ENCODE measurements at regions not wholly inside any gene's neighbourhood (a gene's known extent, or its start where the extent isn't known, plus 50 kb on each side); places are given as distances from the start of the nearest gene placed in this dataset.

- CTCF ChIA-PET, result no interaction called here
- TF ChIP-seq SPI1 (IDR thresholded peaks at IDR 0.05; ENCODE audit: borderline replicate concordance, insufficient read depth, low read depth, low read length), result no peak
- H2AFZ ChIP-seq (ENCODE audit: control insufficient read depth, low read depth, low read length), result no peak overlapping the region
- SMC1A ChIA-PET (ENCODE audit: uncharacterized antibody, unreplicated experiment), result interaction anchor here (1.5 kb wide), 1 partner anchor 194 kb away, joined by 3 read pairs; no protein-coding TSS in a partner anchor
- POLR2A ChIA-PET, result no interaction called here
- no peak for FAIRE-seq
- H3K79me2 ChIP-seq (ENCODE audit: control insufficient read depth, insufficient read depth, low read length), result no peaks in the 10 kb centered on the region
- intact Hi-C loops (cut with micrococcal nuclease; ENCODE audit: unreplicated experiment), result no loop called here
- ATAC-seq, result no peak
- H3K4me3 ChIP-seq, result no peak overlapping the region
- no peak overlapping the region for H3K9ac ChIP-seq (ENCODE audit: control insufficient read depth, insufficient read depth, low read length)
- BruUV-seq (replicated peaks), result no TSS peak
- no peaks in the 10 kb centered on the region for H3K4me1 ChIP-seq (ENCODE audit: control insufficient read depth, insufficient read depth, low read length)
- H3K27ac ChIP-seq (ENCODE audit: control insufficient read depth, insufficient read depth), result no peak overlapping the region
- H3K9me3 ChIP-seq (replicated peaks; ENCODE audit: control insufficient read depth, insufficient read depth, low read length), result no peaks in the 10 kb centered on the region
- WGBS (ENCODE audit: insufficient coverage, insufficient replicate concordance, low lambda C conversion rate, missing lambda C conversion rate), result 0% methylated on average over 1 of the region's 1 CpG
- H3K4me2 ChIP-seq (ENCODE audit: control insufficient read depth, insufficient read depth), result no peak overlapping the region
- no peaks in the 10 kb centered on the region for H3K36me3 ChIP-seq (ENCODE audit: control insufficient read depth in 2 of 2, insufficient read depth in 2 of 2, low read length in 1 of 2)
- in situ Hi-C loops (cut with MboI), result no loop called here
- no peaks in the 10 kb centered on the region for H4K20me1 ChIP-seq (ENCODE audit: control insufficient read depth, insufficient read depth)
- H3K27me3 ChIP-seq (replicated peaks in 1 of 2; ENCODE audit: control insufficient read depth in 2 of 2, insufficient read depth in 2 of 2, low read length in 1 of 2), result no peaks in the 10 kb centered on the region; a peak in 1 of 4 replicates
- RAD21 ChIA-PET (ENCODE audit: unreplicated experiment), result no interaction called here
- DNase-seq (ENCODE audit: low read depth, low spot score), result no peak
Measured at GRCh38 chr12:13725049-13725448, 256.4 kb downstream of the GRIN2B start.

GRCh38 chr12:13724136-13724535 lies 257.3 kb downstream of the GRIN2B start:
- Histone ChIP-seq H3K27me3 (replicated peaks in 1 of 2; ENCODE audit: control insufficient read depth in 2 of 2, insufficient read depth in 2 of 2, low read length in 1 of 2) (no peaks in the 10 kb centered on the region; a peak in 1 of 4 replicates), H4K20me1 (ENCODE audit: control insufficient read depth, insufficient read depth) (no peaks in the 10 kb centered on the region), H2AFZ (ENCODE audit: control insufficient read depth, low read depth, low read length) (no peak overlapping the region), H3K36me3 (ENCODE audit: control insufficient read depth in 2 of 2, insufficient read depth in 2 of 2, low read length in 1 of 2) (no peaks in the 10 kb centered on the region), H3K4me1 (ENCODE audit: control insufficient read depth, insufficient read depth, low read length) (no peaks in the 10 kb centered on the region), H3K79me2 (ENCODE audit: control insufficient read depth, insufficient read depth, low read length) (no peaks in the 10 kb centered on the region), H3K4me2 (ENCODE audit: control insufficient read depth, insufficient read depth) (no peak overlapping the region), H3K4me3 (no peak overlapping the region), H3K9ac (ENCODE audit: control insufficient read depth, insufficient read depth, low read length) (no peak overlapping the region), H3K9me3 (replicated peaks; ENCODE audit: control insufficient read depth, insufficient read depth, low read length) (no peaks in the 10 kb centered on the region), H3K27ac (ENCODE audit: control insufficient read depth, insufficient read depth) (no peak overlapping the region)
- FAIRE-seq (no peak), ATAC-seq (no peak), DNase-seq (ENCODE audit: low read depth, low spot score) (no peak)
- intact Hi-C loops (cut with micrococcal nuclease; ENCODE audit: unreplicated experiment) (no loop called here), in situ Hi-C loops (cut with MboI) (no loop called here)
- POLR2A ChIA-PET, result no interaction called here
- WGBS (ENCODE audit: insufficient coverage, insufficient replicate concordance, low lambda C conversion rate, missing lambda C conversion rate), result 0% methylated on average over 1 of the region's 1 CpG
- RAD21 ChIA-PET (ENCODE audit: unreplicated experiment), result no interaction called here
- BruUV-seq (replicated peaks), result no TSS peak
- CTCF ChIA-PET, result no interaction called here
- SMC1A ChIA-PET (ENCODE audit: uncharacterized antibody, unreplicated experiment), result no interaction called here
- no peak for TF ChIP-seq USF1 (IDR thresholded peaks at IDR 0.05; ENCODE audit: borderline replicate concordance, extremely low read length, insufficient read depth, low read depth, low read length)
- no peak for TF ChIP-seq BHLHE40 (IDR thresholded peaks at IDR 0.05; ENCODE audit: borderline replicate concordance in 1 of 2, low read depth in 2 of 2, low read length in 1 of 2)
- TF ChIP-seq CHD2 (IDR thresholded peaks at IDR 0.05; ENCODE audit: borderline replicate concordance, low read depth, low read length), result no peak
- TF ChIP-seq E2F8 (IDR thresholded peaks at IDR 0.05; ENCODE audit: low read depth, partially characterized antibody), result no peak
- no peak for TF ChIP-seq ASH2L (IDR thresholded peaks at IDR 0.05; ENCODE audit: borderline replicate concordance, low read depth)
- TF ChIP-seq WRNIP1 (IDR thresholded peaks at IDR 0.05; ENCODE audit: borderline replicate concordance, low read depth, low read length), result no peak
- TF ChIP-seq HSF1 (IDR thresholded peaks at IDR 0.05; ENCODE audit: low read depth, low read length), result no peak
- no peak for TF ChIP-seq EP300 (IDR thresholded peaks at IDR 0.05; ENCODE audit: borderline replicate concordance in 1 of 2, control insufficient read depth in 1 of 2, low read depth in 2 of 2, low read length in 2 of 2)

Measured in GM12878 (cell line).